NCI-H446 treated with DMSO at 0.1 percent for 48 hours (cell line): ENCODE measurements at regions not wholly inside any gene's neighbourhood (a gene's known extent, or its start where the extent isn't known, plus 50 kb on each side); places are given as distances from the start of the nearest gene placed in this dataset.
A peak's percentile ranks its signal among the peaks of the same experiment; 100 is the strongest.
"Not testable (repeated sequence)": the region's sequence is repeated elsewhere in the genome, so short reads cannot be mapped to it uniquely, and the experiment has no call there.

Experiments
- DNase-seq: peaks from one replicate; lab custom pipeline; 2025; lab: John Stamatoyannopoulos, UW

GRCh38 chr5:159502116-159502515 lies 171.8 kb upstream of the IL12B start:
- DNase-seq: not testable (repeated sequence)

- DNase-seq: no peak
Measured at GRCh38 chr5:159503236-159503635, 172.9 kb upstream of the IL12B start.

GRCh38 chr5:159504106-159504856 lies 174.0 kb upstream of the IL12B start:
- no peak for DNase-seq

- DNase-seq: no peak
Measured at GRCh38 chr5:159504857-159505304, 174.6 kb upstream of the IL12B start.

- no peak for DNase-seq
Measured at GRCh38 chr5:159507055-159507454, 176.8 kb upstream of the IL12B start.

- no peak for DNase-seq
Measured at GRCh38 chr5:159507661-159508060, 177.4 kb upstream of the IL12B start.

GRCh38 chr5:159508344-159508743 lies 178.1 kb upstream of the IL12B start:
- DNase-seq: no peak

GRCh38 chr5:159509002-159509660 lies 178.8 kb upstream of the IL12B start:
- DNase-seq: no peak

GRCh38 chr5:159510282-159510681 lies 180.0 kb upstream of the IL12B start:
- DNase-seq: no peak

- no peak for DNase-seq
Measured at GRCh38 chr5:159511570-159511969, 181.3 kb upstream of the IL12B start.

GRCh38 chr5:159512064-159512463 lies 181.8 kb upstream of the IL12B start:
- DNase-seq: no peak

- no peak for DNase-seq
Measured at GRCh38 chr5:159514229-159514810, 184.0 kb upstream of the IL12B start.

GRCh38 chr5:159515197-159515596 lies 184.9 kb upstream of the IL12B start:
- no peak for DNase-seq

- DNase-seq: no peak
Measured at GRCh38 chr5:159515909-159516415, 185.7 kb upstream of the IL12B start.

GRCh38 chr5:159518371-159518770 lies 188.1 kb upstream of the IL12B start:
- no peak for DNase-seq

GRCh38 chr5:159519365-159519764 lies 189.1 kb upstream of the IL12B start:
- DNase-seq: no peak

- no peak for DNase-seq
Measured at GRCh38 chr5:159522841-159523240, 192.6 kb upstream of the IL12B start.

GRCh38 chr5:159524279-159524678 lies 194.0 kb upstream of the IL12B start:
- DNase-seq: not testable (repeated sequence)

- DNase-seq: peak; percentile 32
Measured at GRCh38 chr5:159525117-159525516, 194.8 kb upstream of the IL12B start.

GRCh38 chr5:159527546-159528254 lies 197.4 kb upstream of the IL12B start:
- no peak for DNase-seq

GRCh38 chr5:159531554-159532105 lies 201.3 kb upstream of the IL12B start:
- DNase-seq: no peak

GRCh38 chr5:159533197-159533596 lies 202.9 kb upstream of the IL12B start:
- DNase-seq: no peak
